SK-MEL-5 (cell line): ENCODE measurements at regions not wholly inside any gene's neighbourhood (a gene's known extent, or its start where the extent isn't known, plus 50 kb on each side); places are given as distances from the start of the nearest gene placed in this dataset.

Experiments
- DNase-seq: peaks from one replicate; pipeline ENCODE4 v3.0.0-alpha.2; 2016; ENCODE audit warnings: low read depth, low spot score
- in situ Hi-C: cut with HindIII; loops from 2 replicates; pipeline ENCODE4 v1.10.0; 2016; ENCODE audit warnings: low sequenced_read_pairs, high pct_unique_total_duplicates, low pct_unique_long_range_greater_than_20kb

DNA sequence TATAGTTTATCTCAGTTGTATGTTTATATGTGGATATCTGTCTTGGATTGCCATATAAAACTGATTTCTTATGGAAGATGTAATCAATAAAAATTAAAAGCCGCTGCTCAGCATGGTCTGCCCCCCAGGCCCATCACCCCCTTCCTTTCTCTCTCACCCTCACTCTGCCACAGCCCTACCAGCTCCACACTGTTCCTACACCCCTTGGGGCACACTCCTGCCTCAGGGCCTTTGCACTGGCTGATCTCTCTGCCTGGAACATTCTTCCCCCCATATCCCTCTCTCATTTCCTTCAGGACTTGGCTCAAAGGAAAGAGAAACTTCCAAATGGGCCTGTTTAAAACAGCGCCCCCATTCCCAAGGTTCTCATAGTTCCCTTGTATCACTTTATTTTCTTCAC lies 63.1 kb downstream of the LRRC32 start:
- in situ Hi-C loops: no loop called here
- no peak for DNase-seq

DNA sequence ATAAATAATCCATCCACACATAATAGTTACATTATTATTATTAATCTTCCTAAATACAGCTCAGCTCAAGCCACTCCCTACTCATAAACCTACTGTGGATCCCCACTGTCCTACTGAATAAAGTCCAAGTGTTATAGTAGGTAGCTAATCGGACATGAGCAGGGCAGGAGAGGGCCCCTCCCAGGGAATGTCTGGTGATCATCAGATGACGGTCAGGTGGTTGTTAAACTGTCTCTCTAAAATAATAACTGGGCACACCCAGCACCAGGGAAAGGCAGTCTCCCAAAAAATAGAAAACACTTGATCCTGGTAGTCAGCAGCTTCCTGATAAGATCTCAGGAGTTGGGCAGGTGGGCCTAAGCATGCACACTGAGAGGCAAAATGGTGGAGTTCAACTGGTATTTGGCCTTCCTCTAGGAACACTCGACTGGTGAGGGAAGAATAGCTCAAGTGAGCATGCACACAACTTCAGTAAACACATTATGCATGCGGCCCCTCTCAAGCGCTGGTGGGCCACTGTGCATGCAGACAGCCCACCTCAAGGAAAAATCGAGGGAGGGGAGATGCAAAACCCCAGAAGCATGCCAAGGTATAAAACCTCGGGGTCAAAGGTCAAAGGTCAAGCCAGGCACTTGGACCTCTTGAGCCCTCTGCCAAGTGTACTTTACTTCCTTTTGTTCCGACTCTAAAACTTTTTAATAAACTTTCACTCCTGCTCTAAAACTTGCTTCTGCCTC lies 65.0 kb downstream of the LRRC32 start:
- DNase-seq: peak; percentile 49
- in situ Hi-C loops: no loop called here

DNA sequence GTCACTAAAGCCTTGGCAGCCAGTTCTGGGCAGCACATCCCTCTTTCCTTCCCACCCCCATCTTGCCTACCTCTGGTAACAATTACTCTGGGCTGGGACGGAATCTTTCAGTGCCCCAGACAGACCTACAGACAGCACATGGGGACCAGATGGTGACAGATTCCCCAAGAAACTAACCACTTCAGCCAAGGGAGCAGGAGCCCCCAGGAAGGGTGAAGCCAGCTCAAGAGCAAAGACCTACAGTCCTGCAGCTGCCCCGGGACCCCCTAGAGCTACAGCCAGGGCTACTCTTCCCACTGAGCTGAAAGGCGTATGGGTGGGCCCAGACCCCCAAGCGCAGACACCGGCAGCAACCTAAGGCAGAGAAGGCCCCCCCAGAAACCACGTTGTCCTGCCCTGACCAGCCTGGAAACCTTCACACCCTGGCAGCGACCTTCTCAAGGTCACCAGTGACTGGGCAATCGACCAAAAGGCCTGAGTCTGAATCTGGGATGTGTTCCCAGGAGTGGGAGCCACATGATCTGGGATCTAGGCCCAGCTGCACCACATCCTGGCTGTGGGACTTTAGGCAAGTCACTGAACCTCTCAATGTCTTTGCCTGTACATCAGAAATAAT lies 65.8 kb downstream of the LRRC32 start:
- in situ Hi-C loops: no loop called here
- DNase-seq: peak; percentile 63

DNA sequence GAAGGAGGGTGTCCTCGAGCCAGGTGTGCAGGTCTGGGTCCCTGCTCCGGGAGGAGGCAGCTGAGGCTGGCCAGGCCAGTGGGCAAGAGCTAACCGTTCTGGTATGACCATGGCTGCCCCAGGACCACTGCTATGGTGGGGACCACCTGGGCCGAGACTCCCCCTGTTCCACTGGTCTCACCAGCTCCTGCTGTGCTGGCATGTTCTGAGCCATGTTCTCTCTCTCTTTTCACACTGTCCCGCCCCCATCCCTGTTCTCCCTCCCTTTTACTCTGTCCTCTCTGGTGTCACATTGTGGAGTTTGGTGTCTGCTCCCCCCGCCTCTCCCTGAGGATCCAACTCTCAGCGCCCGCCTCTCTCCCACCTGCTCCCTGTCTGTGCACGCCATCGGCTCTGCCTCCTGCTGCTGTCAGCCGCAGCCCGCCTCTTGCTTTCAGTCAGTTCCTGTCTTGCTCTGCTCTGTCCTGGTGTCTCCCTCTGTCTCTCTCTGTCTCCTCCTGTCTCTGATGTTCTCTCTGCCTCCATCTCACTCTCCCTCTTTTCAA lies 66.4 kb downstream of the LRRC32 start:
- in situ Hi-C loops: no loop called here
- DNase-seq: no peak

DNA sequence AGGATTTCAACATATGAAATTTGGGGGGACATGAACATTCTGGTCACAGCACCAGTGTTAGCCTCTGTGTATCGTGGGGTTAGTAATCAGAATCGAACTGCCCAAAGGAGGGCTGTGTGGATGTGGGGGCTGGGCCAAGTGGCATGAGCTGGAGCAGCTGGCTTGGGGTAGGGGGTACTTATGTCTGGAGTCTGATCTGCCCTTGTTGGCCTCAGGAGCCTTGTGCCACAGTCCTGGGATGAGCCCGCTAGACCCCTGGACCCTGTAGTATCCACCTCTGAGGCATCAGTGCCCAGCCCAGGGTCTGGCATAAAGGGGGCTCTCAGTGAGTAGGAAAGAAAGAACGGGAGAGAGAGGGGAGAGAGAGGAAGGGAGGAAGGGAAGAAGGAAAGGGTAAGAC lies 67.3 kb downstream of the LRRC32 start:
- in situ Hi-C loops: no loop called here
- no peak for DNase-seq
